ENCODE measurements at regions not wholly inside any gene's neighbourhood (a gene's known extent, or its start where the extent isn't known, plus 50 kb on each side); places are given as distances from the start of the nearest gene placed in this dataset.

GRCh38 chr1:185526344-185527307, 207.6 kb upstream of the HMCN1 start:
- TF ChIP-seq CTCF (conservative IDR thresholded peaks at IDR 0.05) (no peak), ZFX (IDR thresholded peaks at IDR 0.05) (no peak)

All from C4-2B (cell line).